Activated T-helper 1 cell treated with anti-CD3 and anti-CD28 coated beads, Interleukin-2, amount 50 U/mL, for 16 hours (primary cell): ENCODE measurements at regions not wholly inside any gene's neighbourhood (a gene's known extent, or its start where the extent isn't known, plus 50 kb on each side); places are given as distances from the start of the nearest gene placed in this dataset.
"Not testable (repeated sequence)": the region's sequence is repeated elsewhere in the genome, so short reads cannot be mapped to it uniquely, and the experiment has no call there.

Experiments used
- DNase-seq, 2 donors: peaks; one replicate each; pipeline ENCODE4 v3.0.0-alpha.2; 2020; ENCODE audit warnings: low read depth in 1 of 2, low spot score in 1 of 2

GRCh38 chr11:86167499-86168164, 76.9 kb upstream of the EED start:
- no peak for DNase-seq

GRCh38 chr11:86166287-86166686, 78.3 kb upstream of the EED start:
- not testable (repeated sequence) for DNase-seq

GRCh38 chr11:86164106-86164505, 80.4 kb upstream of the EED start:
- no peak for DNase-seq

DNA sequence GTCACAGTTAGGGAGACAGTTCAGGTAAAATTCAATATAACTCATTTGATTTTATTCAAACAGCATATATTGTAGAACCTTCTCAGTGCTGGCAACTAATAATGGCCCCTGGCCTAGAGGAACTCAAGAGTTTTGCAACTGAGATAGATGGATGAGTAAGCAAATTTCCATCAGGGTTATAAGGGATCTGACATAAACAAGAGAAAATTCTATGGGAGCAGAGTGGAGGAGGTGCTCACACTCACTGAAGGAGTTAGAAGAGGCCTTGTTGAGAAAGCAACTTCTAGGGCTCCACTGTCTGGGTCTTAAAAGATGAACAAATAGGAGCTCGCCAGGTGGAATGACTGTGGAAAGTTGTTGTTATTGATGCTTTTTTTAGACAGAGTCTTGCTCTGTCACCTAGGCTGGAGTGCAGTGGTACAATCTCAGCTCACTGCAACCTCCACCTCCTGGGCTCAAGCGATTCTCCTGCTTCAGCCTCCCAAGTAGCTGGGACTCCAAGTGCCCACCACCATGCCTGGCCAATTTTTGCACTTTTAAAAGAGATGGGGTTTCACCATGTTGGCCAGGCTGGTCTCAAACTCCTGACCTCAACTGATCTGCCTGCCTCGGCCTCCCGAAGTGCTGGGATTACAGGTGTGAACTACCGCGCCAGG, 81.2 kb upstream of the EED start:
- DNase-seq, result not testable (repeated sequence)

DNA sequence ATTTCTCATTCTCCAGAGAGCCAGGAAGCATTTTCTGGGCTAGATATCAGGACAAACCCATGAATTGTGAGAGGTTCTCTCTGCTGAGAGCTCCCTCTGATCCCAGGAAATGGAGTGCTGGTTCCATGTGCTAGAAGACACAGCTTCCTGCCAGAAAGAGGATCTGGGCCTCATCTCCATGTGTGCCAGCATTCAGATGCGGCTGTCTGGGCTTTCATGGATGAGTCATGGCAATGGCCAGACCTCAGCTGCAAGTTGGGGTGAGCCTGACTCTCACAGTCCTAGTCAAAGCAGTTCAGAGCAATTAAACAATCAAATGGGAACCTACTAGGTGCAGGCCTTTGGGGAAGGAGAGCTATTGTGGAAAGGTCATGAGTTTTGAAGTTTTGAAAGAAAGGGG, 82.3 kb upstream of the EED start:
- DNase-seq, result no peak

DNA sequence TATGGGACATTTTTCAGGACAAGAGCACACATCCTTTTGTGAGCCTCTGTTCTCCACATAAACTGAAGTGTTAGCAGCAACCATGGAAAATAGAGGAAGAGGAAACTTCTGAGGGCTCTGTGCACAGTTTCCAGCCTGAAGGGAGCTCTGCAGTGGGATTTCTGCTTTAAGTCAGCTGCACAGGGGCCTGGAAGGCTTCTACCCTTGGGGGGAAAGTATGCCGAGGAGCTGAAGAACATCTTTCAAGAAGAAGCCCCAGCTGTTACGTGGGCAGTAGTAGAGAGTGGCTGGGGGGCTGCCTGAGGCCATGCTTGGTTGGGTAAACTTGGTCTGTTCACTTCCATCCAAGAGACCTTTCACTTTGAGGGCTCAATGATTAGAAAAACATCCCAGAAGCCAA, 82.7 kb upstream of the EED start:
- no peak for DNase-seq

DNA sequence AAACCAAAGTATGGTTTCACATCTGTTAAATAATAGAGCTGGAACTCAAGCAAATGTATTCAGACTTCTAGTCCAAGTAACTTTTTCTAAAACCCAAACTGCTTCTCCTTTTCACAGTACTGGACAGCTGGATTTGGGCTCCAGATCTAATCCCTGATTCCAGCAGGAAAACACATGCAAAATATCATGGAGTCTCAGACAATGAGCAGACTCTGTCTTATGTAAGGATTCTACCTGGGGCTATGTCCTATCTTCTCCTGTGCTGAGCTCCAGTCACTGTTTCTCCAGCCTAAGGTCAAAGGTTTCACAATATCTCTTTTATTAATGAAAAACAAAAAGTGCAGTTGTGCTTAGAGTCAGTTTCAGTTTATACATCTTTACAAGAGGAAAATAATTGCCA, 83.2 kb upstream of the EED start:
- DNase-seq, result no peak

GRCh38 chr11:86160541-86161149, 83.9 kb upstream of the EED start:
- DNase-seq, result no peak

DNA sequence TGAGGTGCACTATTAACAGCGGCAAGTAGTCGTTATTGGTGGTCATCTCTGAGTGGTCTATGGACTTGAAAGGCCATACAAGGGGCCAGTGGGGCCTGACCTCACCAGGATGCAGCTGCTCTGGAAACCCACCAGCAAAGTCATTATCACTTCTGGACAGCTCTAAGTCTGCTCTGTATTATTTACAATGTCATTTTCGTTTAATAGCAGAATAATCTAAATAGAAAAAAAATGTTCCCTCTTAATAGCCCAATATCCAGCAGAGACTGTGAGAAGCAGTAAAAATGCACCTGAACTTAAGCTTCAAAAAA, 85.0 kb upstream of the EED start:
- DNase-seq, result no peak

DNA sequence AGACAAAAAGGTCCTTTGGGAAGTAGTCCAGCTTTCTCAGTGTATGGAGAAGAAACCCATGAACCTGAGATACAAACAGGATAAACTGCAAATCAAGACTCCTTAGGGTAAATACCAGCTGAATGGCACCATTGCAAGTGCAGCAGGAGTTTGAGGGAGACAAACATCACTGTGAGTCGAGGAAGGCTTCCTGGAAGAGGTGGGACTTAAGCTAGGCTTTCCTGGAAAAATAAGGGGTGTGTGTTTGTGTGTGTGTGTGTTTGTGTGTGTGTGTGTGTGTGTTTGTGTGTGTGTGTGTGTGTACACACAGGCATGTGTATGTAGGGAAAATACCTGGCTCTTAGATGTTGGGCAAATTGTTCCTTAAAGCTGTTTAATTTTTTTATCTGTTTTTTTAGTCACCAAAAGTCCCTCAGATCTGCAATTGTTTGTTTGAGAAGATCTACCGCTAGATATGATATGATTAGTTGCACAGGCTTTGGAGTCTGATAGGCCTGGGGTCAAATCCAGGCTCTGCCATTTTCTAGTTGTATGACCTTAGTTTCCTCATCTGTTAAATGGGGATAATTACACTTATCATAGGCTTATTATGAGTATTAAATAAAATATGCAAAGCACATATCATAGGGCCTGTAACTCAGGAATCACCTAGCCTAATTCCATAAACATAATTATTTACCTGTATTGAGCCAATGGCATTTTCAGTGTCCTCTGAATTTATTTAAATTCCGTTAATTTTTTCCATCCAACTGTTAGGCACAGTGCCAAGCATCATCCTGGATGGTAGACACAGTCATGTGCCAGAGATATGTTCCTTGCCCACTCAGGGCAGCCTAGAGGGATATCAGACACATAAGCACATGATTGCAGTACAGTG, 85.6 kb upstream of the EED start:
- no peak for DNase-seq

DNA sequence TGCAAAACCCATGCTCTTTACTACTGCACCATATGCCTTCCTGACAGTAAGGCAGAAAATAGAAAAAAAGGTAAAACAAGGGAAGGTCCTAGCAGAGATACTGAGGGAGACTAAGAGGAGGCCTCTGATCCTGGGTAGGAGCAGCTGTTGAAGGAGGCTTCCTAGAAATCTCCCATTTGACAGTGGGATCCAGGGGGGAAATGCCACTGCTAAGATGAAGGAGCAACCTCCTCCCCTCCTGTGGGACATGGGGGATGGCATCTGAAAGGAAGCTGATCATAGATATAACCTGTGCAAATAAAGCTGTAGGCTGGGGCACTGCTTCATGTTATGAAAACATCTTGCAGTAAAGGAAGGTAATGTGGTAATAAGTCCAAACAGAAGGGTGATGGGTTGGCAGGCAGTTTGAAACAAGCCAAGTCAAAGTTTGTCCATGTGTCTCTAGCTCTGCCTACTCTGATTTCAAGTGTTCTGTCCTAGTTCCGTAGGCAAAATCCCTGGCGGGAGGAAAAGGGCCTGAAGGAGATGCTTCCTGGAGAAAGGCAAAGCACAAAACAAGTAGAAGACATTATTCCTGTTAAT, 86.7 kb upstream of the EED start:
- no peak for DNase-seq

DNA sequence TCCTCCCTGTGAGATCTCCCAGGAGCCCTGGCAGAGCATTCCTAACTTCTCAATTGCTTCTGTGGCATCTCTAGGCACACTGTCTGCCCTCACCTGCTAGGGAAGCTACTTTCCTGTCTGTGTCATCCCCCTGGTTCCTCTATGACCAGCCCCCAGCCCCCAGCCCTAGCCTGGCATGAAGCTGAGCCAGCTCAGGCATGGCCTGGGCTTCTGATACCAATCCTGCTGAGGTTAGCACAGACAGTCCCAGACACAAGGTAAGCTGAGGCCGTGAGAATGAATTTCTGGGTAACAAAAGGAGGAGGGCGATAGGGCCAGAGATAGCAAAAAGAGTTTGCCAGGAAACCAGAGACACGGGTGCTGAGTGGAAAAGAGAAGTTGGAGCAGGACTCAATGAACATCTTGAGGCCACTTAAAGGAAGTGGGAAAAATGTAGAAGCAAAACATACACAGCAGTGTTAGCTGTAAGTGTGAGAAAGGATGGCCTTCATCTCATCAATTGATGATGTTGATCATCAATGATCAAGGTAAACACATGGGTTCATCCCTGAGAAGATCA, 87.6 kb upstream of the PICALM start:
- DNase-seq, result no peak

DNA sequence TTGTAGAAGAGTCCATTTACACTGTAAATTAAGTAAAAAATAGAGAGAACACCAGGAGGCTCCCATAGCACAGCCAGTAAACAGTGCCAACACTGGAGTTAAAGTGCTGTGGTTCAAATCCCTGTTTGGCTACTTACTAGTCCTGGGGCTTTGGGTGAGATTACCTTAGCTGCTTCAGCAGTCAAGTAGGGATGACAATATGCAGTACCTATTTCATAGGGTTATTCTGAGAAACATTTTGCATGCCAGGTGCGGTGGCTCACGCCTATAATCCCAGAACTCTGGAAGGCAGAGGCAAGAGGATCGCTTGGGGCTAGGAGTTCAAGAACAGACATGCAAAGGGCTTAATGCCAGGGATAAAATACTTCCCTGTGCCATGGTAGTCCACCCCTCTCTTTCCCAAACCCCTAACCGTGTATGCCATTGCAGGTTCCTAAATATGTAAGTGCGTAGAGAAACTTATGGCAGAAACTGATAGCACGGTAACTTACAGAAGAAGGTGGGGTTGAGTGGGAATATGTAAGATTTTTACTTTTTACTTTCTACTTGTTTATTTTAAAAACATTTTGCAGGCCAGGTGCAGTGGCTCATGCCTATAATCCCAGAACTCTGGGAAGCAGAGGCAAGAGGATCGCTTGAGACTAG, 86.4 kb upstream of the PICALM start:
- no peak for DNase-seq

- no peak for DNase-seq
These were observed 84.6 kb upstream of the PICALM start for GRCh38 chr11:86153439-86153838.

- no peak for DNase-seq
These were observed 84.0 kb upstream of the PICALM start for GRCh38 chr11:86152901-86153300.

- no peak for DNase-seq
These were observed 83.3 kb upstream of the PICALM start for GRCh38 chr11:86152006-86152862.

GRCh38 chr11:86151174-86152005, 82.5 kb upstream of the PICALM start:
- DNase-seq, result no peak

DNA sequence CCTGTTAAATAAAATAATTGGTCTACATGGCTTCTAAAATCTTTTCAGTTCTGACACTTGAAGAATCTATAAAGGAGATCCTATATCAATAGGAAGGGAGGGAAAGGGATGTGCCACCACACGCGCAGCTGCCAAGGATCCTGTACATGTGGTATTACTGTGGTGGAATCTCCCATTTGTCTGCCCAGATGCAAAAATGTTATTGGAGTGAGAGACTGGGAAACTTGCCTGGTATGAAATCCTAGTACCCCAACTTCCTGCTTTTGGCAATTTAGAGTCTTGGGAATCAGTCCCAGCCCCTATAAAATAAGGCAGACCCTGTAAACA, 81.9 kb upstream of the PICALM start:
- no peak for DNase-seq

- DNase-seq, result no peak
These were observed 80.9 kb upstream of the PICALM start for GRCh38 chr11:86149792-86150191.
